ENCODE measurements at regions not wholly inside any gene's neighbourhood (a gene's known extent, or its start where the extent isn't known, plus 50 kb on each side); places are given as distances from the start of the nearest gene placed in this dataset.
"Not testable (repeated sequence)": the region's sequence is repeated elsewhere in the genome, so short reads cannot be mapped to it uniquely, and the experiment has no call there.

GRCh38 chr4:149988087-149988410, 90.2 kb upstream of the DCLK2 start:
- no peak for DNase-seq

- DNase-seq = no peak
Measured at GRCh38 chr4:149993030-149993429, 85.2 kb upstream of the DCLK2 start.

GRCh38 chr4:149995134-149995756, 83.0 kb upstream of the DCLK2 start:
- DNase-seq = no peak

- DNase-seq = no peak
Measured at GRCh38 chr4:149997881-149998421, 80.3 kb upstream of the DCLK2 start.

- DNase-seq = no peak
Measured at GRCh38 chr4:149999485-150000074, 78.7 kb upstream of the DCLK2 start.

GRCh38 chr4:150001815-150002214, 76.4 kb upstream of the DCLK2 start:
- no peak for DNase-seq

GRCh38 chr4:150002561-150002960, 75.7 kb upstream of the DCLK2 start:
- DNase-seq = no peak

GRCh38 chr4:150004481-150004880, 73.8 kb upstream of the DCLK2 start:
- DNase-seq = no peak

- DNase-seq = no peak
Measured at GRCh38 chr4:150005537-150005936, 72.7 kb upstream of the DCLK2 start.

GRCh38 chr4:150006197-150006596, 72.0 kb upstream of the DCLK2 start:
- no peak for DNase-seq

GRCh38 chr4:150007512-150007911, 70.7 kb upstream of the DCLK2 start:
- DNase-seq = no peak

- no peak for DNase-seq
Measured at GRCh38 chr4:150008546-150008945, 69.7 kb upstream of the DCLK2 start.

- no peak for DNase-seq
Measured at GRCh38 chr4:150009533-150009932, 68.7 kb upstream of the DCLK2 start.

GRCh38 chr4:150010525-150011126, 67.6 kb upstream of the DCLK2 start:
- DNase-seq = peak; percentile 8

- no peak for DNase-seq
Measured at GRCh38 chr4:150012851-150013360, 65.3 kb upstream of the DCLK2 start.

GRCh38 chr4:150015910-150016309, 62.3 kb upstream of the DCLK2 start:
- not testable (repeated sequence) for DNase-seq

- not testable (repeated sequence) for DNase-seq
Measured at GRCh38 chr4:150016621-150017020, 61.6 kb upstream of the DCLK2 start.

- no peak for DNase-seq
Measured at GRCh38 chr4:150018257-150018656, 60.0 kb upstream of the DCLK2 start.

GRCh38 chr4:150021483-150021882, 56.8 kb upstream of the DCLK2 start:
- no peak for DNase-seq

GRCh38 chr4:150023489-150023888, 54.8 kb upstream of the DCLK2 start:
- no peak for DNase-seq

- not testable (repeated sequence) for DNase-seq
Measured at GRCh38 chr4:150026987-150027386, 51.3 kb upstream of the DCLK2 start.
